ENCODE measurements at regions not wholly inside any gene's neighbourhood (a gene's known extent, or its start where the extent isn't known, plus 50 kb on each side); places are given as distances from the start of the nearest gene placed in this dataset.

DNA sequence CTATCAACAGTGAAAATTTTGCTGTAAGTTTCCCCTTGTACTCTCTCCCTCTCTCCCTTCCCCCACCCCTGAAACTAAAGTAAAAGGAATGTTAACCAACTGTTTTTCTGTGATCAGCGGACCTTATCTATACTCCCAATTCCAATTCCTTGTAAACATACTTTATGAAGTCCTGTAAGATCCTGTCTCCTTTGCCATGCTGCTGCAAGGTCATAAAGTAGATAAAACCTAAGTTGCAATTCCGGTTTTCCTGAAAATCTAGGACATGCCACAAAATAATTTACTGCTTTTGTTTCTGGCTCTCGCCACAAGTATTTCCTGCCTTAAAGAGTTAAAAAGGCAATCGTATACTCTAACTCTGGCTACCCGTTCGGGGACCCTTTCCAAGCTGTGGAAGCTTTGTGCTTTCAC lies 1469.0 kb downstream of the LRRC4C start:
- TF ChIP-seq EP300 (IDR thresholded peaks at IDR 0.05), result no peak
- no peak for TF ChIP-seq POLR2A (IDR thresholded peaks at IDR 0.05)
- TF ChIP-seq CTCF (IDR thresholded peaks at IDR 0.05), result no peak
- no peak for TF ChIP-seq POLR2AphosphoS5 (IDR thresholded peaks at IDR 0.05)

All from upper lobe of left lung (tissue), 4 donors.